ENCODE measurements at regions not wholly inside any gene's neighbourhood (a gene's known extent, or its start where the extent isn't known, plus 50 kb on each side); places are given as distances from the start of the nearest gene placed in this dataset.
"Not testable (repeated sequence)": the region's sequence is repeated elsewhere in the genome, so short reads cannot be mapped to it uniquely, and the experiment has no call there.

DNA sequence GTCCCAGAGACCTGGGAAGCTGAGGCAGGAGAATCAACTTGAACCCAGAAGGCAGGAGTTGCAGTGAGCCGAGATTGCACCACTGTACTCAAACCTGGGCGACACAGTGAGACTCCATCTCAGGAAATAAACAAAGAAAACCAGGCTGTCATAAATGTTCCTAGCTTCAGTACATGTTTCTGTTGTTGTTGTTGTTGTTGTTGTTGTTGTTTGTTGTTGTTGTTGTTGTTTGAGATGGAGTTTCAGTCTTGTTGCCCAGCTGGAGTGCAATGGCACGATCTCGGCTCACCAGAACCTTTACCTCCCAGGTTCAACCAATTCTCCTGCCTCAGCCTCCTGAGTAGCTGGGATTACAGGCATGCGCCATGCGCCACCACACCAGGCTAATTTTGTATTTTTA is 452.5 kb downstream of the HS3ST3B1 start:
- DNase-seq = no peak

GRCh38 chr17:14752011-14752410 is 451.1 kb downstream of the HS3ST3B1 start:
- no peak for DNase-seq

DNA sequence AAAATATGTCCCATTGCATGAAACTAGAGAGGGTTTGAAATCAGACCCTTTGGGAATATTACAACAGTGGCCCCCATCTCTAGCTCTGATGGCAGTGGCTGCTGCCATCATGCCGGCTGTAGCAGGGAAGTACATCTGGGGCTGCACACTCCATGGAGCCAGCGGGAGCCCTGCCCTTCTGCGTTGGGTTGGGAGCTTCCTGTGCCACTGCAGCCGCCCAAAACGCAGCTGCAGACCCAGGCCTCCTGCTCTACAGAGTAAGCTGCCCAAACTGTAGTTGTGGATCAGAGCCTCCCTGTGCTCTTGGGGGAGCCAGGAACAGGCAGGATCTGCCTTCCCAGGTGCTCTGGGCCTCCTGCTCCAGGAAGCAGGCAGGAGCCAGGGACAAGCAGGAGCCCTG is 450.0 kb downstream of the HS3ST3B1 start:
- no peak for DNase-seq

- DNase-seq = no peak
Observed at GRCh38 chr17:14749269-14749668, 448.4 kb downstream of the HS3ST3B1 start.

DNA sequence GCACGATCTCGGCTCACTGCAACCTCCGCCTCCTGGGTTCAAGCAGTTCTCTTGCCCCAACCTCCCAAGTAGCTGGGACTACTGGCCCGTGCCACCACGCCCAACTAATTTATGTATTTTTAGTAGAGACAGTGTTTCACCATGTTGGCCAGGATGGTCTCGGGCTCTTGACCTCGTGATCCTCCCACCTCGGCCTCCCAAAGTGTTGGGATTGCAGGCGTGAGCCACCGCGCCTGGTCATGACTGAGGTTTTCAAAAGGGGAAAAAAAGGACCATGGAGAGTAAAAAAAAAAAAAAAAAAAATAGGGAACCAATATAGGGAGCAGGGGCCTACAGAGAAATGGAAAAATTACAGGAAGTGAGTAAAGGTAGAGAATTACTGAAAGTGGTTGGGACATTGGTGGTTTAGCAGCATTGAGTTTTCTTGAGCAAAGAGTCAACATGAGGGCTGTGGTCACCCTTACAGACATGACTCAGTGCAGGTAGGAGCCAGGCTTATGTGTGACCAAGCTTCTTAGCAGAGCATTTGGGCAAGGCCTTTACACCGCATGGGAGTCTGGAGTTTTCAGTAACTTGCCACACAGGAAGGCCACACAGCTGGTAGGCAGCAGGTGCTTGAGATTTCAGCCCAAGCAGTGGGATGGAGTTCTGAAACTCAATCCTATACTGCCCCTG is 447.3 kb downstream of the HS3ST3B1 start:
- no peak for DNase-seq

DNA sequence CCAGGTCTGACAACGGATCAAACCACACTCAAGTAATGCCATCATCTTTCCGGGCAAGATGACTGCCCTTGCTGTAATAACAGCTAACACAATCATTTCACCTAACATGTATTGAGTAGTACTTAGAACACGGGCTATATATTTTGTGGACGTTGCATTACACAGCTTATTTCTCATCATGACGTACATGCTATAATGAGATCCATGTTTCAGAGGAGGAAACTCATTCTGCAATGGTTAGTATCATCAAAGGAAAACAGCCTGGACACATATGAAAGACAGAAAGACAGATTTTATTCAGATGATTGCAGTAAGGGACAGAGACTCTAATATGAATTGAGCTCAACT is 446.7 kb downstream of the HS3ST3B1 start:
- DNase-seq = no peak

DNA sequence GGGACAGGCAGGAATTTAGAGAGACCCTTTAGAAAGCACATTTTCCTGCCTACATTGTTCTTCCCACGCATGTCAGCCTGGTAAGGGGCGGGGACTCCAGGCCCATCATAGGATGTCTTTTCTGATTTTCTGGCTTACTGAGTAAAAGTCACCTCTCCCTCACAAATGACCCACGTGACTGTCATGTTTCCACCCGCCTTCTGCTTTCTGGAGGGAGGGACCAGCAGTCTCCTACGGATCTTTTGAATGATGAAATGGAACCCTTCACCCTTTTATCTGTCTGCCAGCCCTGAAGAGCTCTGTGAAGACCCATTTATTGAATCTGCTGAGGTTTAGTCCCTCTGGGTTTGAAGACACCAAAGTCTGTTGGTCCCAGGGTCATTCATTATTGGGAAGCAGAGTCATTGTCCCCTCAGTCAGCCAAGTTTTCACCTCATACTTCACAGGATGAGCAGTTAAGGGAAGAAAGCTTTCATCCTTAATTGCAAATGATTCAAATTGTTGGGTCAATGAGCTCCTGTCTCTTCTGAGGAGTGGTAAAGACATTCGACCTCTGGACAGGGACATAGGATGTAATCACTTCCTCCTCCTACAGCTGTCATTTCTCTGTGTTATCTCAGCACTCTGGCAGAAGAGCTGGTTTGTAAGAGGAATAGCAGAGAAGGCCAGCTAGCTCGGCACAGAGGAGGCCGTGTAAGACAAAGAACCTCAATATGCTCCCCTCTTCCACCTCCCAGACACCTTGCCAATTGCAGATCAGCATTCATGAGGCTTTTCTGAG is 446.1 kb downstream of the HS3ST3B1 start:
- no peak for DNase-seq

DNA sequence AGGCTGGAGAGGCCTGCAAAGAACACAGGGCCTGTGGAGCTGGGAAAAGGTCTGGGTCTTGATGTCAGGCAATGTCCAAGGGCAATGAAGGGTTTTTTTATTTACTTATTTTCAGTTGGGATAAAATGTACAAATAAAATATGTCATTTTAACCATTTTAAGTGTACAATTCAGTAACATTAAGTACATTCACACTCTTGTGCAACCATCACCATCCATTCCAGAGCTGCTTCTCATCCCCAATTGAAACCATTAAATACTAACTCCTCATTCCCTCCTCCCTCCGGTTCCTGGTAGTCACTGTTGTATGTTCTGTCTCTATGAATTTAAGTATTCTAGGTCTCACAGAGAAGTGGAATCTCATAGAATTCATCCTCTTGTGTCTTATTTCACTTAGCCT is 444.7 kb downstream of the HS3ST3B1 start:
- no peak for DNase-seq

DNA sequence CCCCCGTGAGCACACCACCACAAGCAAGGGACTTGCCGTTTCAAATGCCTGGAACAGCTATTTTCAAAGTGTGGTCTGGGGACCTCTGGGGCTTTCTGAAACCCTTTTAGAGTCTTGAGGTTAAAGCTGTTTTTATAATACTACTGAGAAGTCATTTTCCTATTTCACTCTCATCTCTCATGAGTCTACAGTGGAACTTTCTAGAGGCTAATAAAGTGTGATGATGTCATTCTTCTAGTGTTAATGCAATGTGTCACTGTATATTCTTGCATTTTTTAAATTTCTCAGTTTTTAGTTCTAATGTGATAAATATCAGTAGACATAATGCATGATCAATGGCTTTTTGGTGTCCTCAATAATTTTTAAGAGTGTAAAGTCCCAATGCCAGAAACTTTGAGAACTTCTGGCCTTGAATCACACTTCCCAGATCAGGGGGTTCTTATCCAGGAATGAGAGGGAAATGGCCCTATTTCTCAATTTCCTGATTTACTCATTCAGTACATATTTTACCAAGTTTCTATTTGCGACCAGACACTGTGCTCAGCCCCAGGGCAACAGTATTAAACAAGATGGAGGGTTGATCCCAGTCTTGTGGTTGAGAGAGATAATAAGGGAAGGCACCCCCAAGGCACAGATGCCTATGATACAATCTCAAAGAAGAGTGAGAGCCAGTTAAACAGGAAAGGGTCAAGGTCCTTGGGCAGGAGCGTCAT is 444.0 kb downstream of the HS3ST3B1 start:
- no peak for DNase-seq

GRCh38 chr17:14741491-14741890 is 440.6 kb downstream of the HS3ST3B1 start:
- no peak for DNase-seq

GRCh38 chr17:14739656-14740431 is 439.0 kb downstream of the HS3ST3B1 start:
- DNase-seq = no peak

GRCh38 chr17:14738652-14738988 is 437.7 kb downstream of the HS3ST3B1 start:
- DNase-seq = no peak

DNA sequence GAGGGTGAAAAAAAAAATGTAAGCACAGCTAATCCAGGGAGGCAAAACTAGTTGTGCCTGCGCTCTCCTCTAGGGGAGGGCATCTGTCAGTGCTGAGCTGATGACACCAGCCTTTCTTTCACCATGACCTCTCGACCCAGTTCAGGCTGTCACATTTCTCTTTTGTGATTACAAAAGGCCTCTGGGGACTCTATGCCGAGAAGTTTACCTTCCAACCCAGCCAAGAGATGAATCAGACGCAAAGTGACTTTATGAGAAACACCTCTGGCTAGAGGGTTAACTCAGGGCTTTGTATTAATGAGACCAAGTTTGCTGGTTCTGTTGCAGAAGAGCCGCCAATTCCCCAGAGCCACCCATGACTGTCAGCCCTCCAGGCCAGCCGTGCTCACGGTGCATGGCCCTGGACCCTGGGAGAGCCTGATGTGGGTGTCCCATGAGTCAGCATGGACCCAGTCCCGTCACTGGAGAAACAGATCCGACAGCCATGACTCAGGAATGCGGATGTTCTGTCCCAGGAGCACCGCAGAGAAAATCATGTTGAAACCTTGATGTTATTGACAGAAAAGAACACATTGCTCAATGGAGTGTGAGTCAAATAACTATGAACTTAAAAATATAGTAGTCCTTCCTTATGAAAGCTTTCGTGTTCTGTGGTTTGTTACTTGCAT is 437.2 kb downstream of the HS3ST3B1 start:
- no peak for DNase-seq

- no peak for DNase-seq
Observed at GRCh38 chr17:14736631-14737030, 435.8 kb downstream of the HS3ST3B1 start.

- no peak for DNase-seq
Observed at GRCh38 chr17:14733376-14733775, 432.5 kb downstream of the HS3ST3B1 start.

DNA sequence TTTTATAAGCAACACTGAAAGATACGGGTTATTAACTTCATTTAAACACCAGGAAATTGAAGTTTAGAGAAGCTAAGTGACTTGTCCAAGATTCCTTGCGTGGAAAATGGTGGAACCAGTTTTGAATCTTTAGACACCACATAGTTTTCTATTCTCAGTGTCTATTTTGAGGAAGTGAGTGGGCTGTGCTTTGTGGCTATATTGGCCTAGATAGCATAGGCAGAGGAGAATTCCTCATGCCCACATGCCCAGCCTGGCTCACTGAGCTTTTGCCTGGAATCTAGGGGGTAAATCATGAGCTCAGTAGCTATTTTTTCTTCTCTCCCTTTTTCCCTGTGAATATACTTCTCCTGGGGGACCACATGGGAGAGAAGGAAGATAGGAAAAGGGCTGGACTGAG is 431.3 kb downstream of the HS3ST3B1 start:
- no peak for DNase-seq

DNA sequence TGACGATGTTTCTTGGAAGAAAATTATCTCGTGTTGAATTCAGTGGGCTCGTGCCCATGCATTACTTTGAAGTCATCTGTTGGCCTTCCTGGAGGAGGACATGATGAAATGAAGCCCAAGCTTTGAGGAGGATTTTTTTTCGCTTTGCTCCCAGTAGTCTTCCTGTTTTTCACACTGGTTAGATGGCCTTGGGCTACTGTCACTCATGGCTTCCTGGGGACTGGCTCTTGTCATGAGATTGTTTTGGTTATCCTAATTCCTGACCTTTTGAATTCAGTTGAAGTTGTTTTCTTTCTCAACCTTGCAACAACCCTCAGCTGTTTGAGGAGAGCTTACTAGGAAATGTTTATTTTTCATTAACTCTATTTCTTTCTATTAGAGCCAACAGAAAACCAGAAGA is 430.7 kb downstream of the HS3ST3B1 start:
- no peak for DNase-seq

- DNase-seq = no peak
Observed at GRCh38 chr17:14730821-14731220, 429.9 kb downstream of the HS3ST3B1 start.

GRCh38 chr17:14725729-14726128 is 424.8 kb downstream of the HS3ST3B1 start:
- no peak for DNase-seq

GRCh38 chr17:14724770-14725169 is 423.9 kb downstream of the HS3ST3B1 start:
- DNase-seq = no peak

- not testable (repeated sequence) for DNase-seq
Observed at GRCh38 chr17:14723349-14723748, 422.5 kb downstream of the HS3ST3B1 start.

GRCh38 chr17:14719942-14720341 is 419.1 kb downstream of the HS3ST3B1 start:
- no peak for DNase-seq

DNA sequence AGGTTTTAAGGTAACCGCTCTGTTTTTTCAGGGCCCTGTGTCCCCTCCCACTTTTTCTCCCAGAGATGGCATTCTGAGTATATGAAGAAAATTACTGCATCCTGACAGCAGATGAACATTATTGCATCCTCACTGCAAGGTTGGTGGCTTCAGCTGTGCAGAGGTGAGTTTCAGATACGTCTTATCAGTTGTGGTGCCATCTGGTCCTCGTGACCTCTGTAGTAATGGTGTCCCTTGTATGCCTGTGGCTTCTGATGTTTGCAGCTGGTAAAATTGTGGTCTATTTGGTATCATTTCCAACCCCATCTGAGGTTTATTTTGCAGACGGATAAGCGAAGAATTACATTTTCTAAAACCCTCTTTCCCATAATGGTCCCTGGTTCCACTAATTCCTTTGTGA is 417.0 kb downstream of the HS3ST3B1 start:
- no peak for DNase-seq

Data from activated effector memory CD4-positive, alpha-beta T cell treated with anti-CD3 and anti-CD28 coated beads, Interleukin-2, amount 50 U/mL, for 16 hours (primary cell).